ENCODE measurements at regions not wholly inside any gene's neighbourhood (a gene's known extent, or its start where the extent isn't known, plus 50 kb on each side); places are given as distances from the start of the nearest gene placed in this dataset.

GRCh38 chr10:78506614-78507013, 473.0 kb downstream of the RPS24 start (continued):
- TF ChIP-seq, protein P1, sequence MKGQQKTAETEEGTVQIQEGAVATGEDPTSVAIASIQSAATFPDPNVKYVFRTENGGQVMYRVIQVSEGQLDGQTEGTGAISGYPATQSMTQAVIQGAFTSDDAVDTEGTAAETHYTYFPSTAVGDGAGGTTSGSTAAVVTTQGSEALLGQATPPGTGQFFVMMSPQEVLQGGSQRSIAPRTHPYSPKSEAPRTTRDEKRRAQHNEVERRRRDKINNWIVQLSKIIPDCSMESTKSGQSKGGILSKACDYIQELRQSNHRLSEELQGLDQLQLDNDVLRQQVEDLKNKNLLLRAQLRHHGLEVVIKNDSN (IDR thresholded peaks at IDR 0.05; ENCODE audit: borderline replicate concordance, low read depth): no peak
- TF ChIP-seq MXI1 (IDR thresholded peaks at IDR 0.05; ENCODE audit: low read depth, low read length): no peak
- no peak for TF ChIP-seq YY1 (IDR thresholded peaks at IDR 0.05; ENCODE audit: low read depth)
- TF ChIP-seq TAF1 (IDR thresholded peaks at IDR 0.05; ENCODE audit: borderline replicate concordance, low read depth, low read length): no peak
- no peak for TF ChIP-seq CHD2 (IDR thresholded peaks at IDR 0.05; ENCODE audit: low read length, partially characterized antibody)
- no peak for TF ChIP-seq RFX5 (IDR thresholded peaks at IDR 0.05; ENCODE audit: low read length)

DNA sequence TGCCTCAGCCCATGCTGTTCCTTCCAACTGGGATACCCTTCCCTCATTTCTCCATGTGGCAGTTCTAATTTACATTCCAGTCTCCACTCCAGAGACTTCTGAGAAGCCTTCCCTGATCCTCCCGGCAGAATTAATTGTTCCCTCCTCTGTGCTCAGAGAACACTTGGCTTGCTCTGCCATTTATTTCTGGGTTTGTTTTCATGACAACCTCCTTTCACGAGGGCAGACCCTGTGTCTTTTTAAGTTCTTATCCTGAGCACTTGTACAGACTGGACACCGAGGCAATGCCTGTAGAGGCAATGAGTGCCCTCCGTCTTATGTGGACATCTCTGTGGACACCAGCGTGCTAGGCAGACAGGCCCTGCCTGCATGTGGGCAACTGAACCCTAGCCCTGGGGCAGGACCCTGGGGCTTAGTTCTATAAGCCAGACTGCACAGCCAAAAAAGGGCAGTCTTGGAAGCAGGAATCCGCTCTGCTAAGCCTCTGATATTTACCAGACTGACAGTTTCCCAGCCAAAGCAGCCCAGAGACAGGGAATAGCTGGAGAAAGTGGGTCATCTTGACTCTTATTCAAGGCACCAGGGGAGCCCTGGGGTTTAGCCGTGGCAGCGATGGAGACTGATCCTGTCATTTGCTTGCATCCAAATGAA, 474.0 kb downstream of the RPS24 start:
- Histone ChIP-seq H4K20me1 (ENCODE audit: insufficient read depth) (no peaks in the 10 kb centered on the region), H3K9me3 (0 out of 2 replicates have a peak, but pooled peaks cover 7% of the 10 kb centered on the region), H3K27ac (ENCODE audit: low read depth in 2 of 2, low read length in 1 of 2) (peak overlapping the region in 1 of 2 experiments; percentile 64; a peak in 2 of 4 replicates), H3F3A (replicated peaks; ENCODE audit: insufficient read depth) (no peaks in the 10 kb centered on the region), H3K4me3 (ENCODE audit: low read depth in 2 of 2, low read length in 1 of 2) (no peak overlapping the region), H3K36me3 (replicated peaks in 1 of 2; ENCODE audit: control insufficient read depth in 1 of 2, insufficient read depth in 2 of 2, low read length in 1 of 2) (no peaks in the 10 kb centered on the region), H2AFZ (ENCODE audit: low read depth) (no peak overlapping the region), H3K4me2 (no peak overlapping the region), H3K27me3 (ENCODE audit: insufficient read depth) (no peaks in the 10 kb centered on the region), H3K9me2 (no peaks in the 10 kb centered on the region), H3K79me2 (ENCODE audit: insufficient read depth) (no peaks in the 10 kb centered on the region), H3K4me1 (ENCODE audit: control insufficient read depth in 1 of 2, insufficient read depth in 2 of 2, low read depth in 1 of 2, low read length in 1 of 2) (peaks cover 3 to 37% of the 10 kb centered on the region in 2 experiments), H3K9ac (no peak overlapping the region)
- ChIA-PET POLR2A (no interaction called here), CTCF (no interaction called here)
- WGBS (ENCODE audit: low lambda C conversion rate): 56% methylated on average over 8 of the region's 8 CpGs
- peak; percentile 61 for DNase-seq
- TF ChIP-seq GABPA (IDR thresholded peaks at IDR 0.05; ENCODE audit: low read depth) (no peak), SMC3 (IDR thresholded peaks at IDR 0.05; ENCODE audit: low read depth, low read length) (no peak), FOXJ3 (CRISPR knock-in tag; IDR thresholded peaks at IDR 0.05) (0 out of 2 replicates have a peak, but pooled peaks have one; percentile 35), EP300 (IDR thresholded peaks at IDR 0.05; ENCODE audit: borderline replicate concordance in 1 of 2, low read depth in 1 of 2, low read length in 1 of 2) (peak in 1 of 2 experiments; percentile 40; a peak in 1 of 4 replicates), TEAD4 (IDR thresholded peaks at IDR 0.05; ENCODE audit: borderline replicate concordance, insufficient read depth) (no peak), NRF1 (IDR thresholded peaks at IDR 0.05; ENCODE audit: low read depth, low read length) (no peak), EZH2phosphoT487 (IDR thresholded peaks at IDR 0.05; ENCODE audit: borderline replicate concordance, low read depth) (no peak), FOSL2 (IDR thresholded peaks at IDR 0.05; ENCODE audit: borderline replicate concordance, low read depth) (no peak), CTCF (IDR thresholded peaks at IDR 0.05) (no peak), MXI1 (IDR thresholded peaks at IDR 0.05; ENCODE audit: low read depth, low read length) (no peak), PBX3 (IDR thresholded peaks at IDR 0.05) (no peak), RCOR1 (IDR thresholded peaks at IDR 0.05; ENCODE audit: low read length) (0 out of 2 replicates have a peak, but pooled peaks have one; percentile 17), TAF1 (IDR thresholded peaks at IDR 0.05; ENCODE audit: borderline replicate concordance, low read depth, low read length) (no peak), POLR2AphosphoS5 (IDR thresholded peaks at IDR 0.05; ENCODE audit: low read depth, low read length) (no peak)
